Glutamatergic neuron (in vitro differentiated cells): ENCODE measurements at regions not wholly inside any gene's neighbourhood (a gene's known extent, or its start where the extent isn't known, plus 50 kb on each side); places are given as distances from the start of the nearest gene placed in this dataset.

Source experiments
- DNase-seq: peaks from one replicate; pipeline ENCODE4 v3.0.0; 2022
- H3K27ac Mint-ChIP-seq: one replicate; pipeline ENCODE4 v1.8.0; 2020; ENCODE audit warnings: mild to moderate bottlenecking, mixed read lengths, inconsistent platforms; ENCODE audit not compliant: unreplicated experiment
- H3K27me3 Mint-ChIP-seq: one replicate; pipeline ENCODE4 v1.8.0; 2020; ENCODE audit warnings: mild to moderate bottlenecking, moderate library complexity, mixed read lengths, inconsistent platforms; ENCODE audit not compliant: unreplicated experiment
- H3K36me3 Mint-ChIP-seq: one replicate; pipeline ENCODE4 v1.8.0; 2020; ENCODE audit warnings: mild to moderate bottlenecking, mixed read lengths, inconsistent platforms; ENCODE audit not compliant: unreplicated experiment
- H3K4me1 Mint-ChIP-seq: one replicate; pipeline ENCODE4 v1.8.0; 2020; ENCODE audit warnings: mild to moderate bottlenecking, low read depth, mixed read lengths, inconsistent platforms; ENCODE audit not compliant: unreplicated experiment
- H3K4me3 Mint-ChIP-seq: one replicate; pipeline ENCODE4 v1.8.0; 2020; ENCODE audit warnings: mild to moderate bottlenecking, mixed read lengths, inconsistent platforms; ENCODE audit not compliant: unreplicated experiment
- H3K9me3 Mint-ChIP-seq: one replicate; pipeline ENCODE4 v1.8.0; 2020; ENCODE audit warnings: mild to moderate bottlenecking, moderate library complexity, mixed read lengths, inconsistent platforms; ENCODE audit not compliant: unreplicated experiment
- CTCF ChIP-seq: fragments of 200-600 bp; sonication (generic); IDR thresholded peaks from one replicate; pipeline ENCODE4 v1.5.0; 2021; ENCODE audit not compliant: partially characterized antibody, unreplicated experiment

- H3K36me3 Mint-ChIP-seq = no peaks in the 10 kb centered on the region
- DNase-seq = no peak
These were observed 221.3 kb downstream of the PIK3R1 start for GRCh38 chr5:68436686-68437520.

DNA sequence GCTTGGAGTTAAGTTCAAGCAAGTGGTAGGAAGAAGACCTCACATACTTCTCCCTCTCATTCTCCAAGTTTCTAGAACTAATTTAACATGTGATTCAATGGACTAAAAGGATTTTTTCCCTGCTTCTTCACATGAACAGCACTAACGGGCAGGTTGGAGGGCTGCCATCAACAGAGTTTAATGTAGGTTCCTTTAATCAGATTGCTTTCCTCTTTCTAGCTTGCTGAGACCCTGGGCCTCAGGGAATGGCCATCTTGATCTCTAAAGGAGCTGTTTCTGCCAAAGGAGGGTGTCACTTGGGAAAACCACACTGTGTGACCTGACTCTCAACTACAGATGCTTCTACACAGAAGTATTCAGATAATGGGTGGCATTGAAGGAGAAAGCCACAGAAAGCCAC, 223.3 kb downstream of the PIK3R1 start:
- no peak overlapping the region for H3K27ac Mint-ChIP-seq
- no peak for DNase-seq

More at GRCh38 chr5:68436686-68437520, 221.3 kb downstream of the PIK3R1 start:
- H3K4me3 Mint-ChIP-seq = no peak overlapping the region
- TF ChIP-seq CTCF = no peak
- H3K27me3 Mint-ChIP-seq = peaks cover 2% of the 10 kb centered on the region
- H3K4me1 Mint-ChIP-seq = peaks cover 6% of the 10 kb centered on the region
- no peaks in the 10 kb centered on the region for H3K9me3 Mint-ChIP-seq
- no peak overlapping the region for H3K27ac Mint-ChIP-seq

GRCh38 chr5:68440245-68440644, 224.7 kb downstream of the PIK3R1 start:
- H3K4me1 Mint-ChIP-seq = peaks cover 6% of the 10 kb centered on the region
- no peaks in the 10 kb centered on the region for H3K36me3 Mint-ChIP-seq
- peaks cover 2% of the 10 kb centered on the region for H3K27me3 Mint-ChIP-seq
- TF ChIP-seq CTCF = no peak
- no peak overlapping the region for H3K4me3 Mint-ChIP-seq
- no peak for DNase-seq
- H3K9me3 Mint-ChIP-seq = no peaks in the 10 kb centered on the region
- no peak overlapping the region for H3K27ac Mint-ChIP-seq

More for the DNA sequence above, 223.3 kb downstream of the PIK3R1 start:
- Mint-ChIP-seq H3K4me3 (no peak overlapping the region), H3K36me3 (no peaks in the 10 kb centered on the region), H3K27me3 (peaks cover 2% of the 10 kb centered on the region), H3K9me3 (no peaks in the 10 kb centered on the region), H3K4me1 (peaks cover 6% of the 10 kb centered on the region)
- TF ChIP-seq CTCF = no peak

DNA sequence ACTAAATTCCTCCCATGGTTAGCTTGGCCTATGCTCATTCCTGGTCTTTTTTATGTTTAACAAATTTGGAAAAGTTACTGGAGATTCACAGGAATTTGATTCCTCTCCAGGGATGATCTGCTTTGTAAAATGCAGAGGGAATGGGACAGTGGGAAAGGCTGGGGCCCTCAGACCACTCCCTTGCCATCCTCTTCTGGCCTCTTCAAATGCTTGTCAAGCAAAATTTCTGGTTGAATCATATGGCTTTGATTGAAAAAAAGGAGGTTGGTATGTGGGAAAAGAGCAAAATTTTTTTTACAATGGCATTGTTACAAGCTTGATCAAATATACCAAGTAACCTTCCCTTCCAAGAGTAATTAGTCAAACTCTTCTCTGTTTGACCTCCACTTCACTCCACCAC, 225.1 kb downstream of the PIK3R1 start:
- Mint-ChIP-seq H3K27ac (no peak overlapping the region), H3K4me3 (no peak overlapping the region), H3K36me3 (no peaks in the 10 kb centered on the region), H3K9me3 (no peaks in the 10 kb centered on the region), H3K4me1 (peaks cover 6% of the 10 kb centered on the region), H3K27me3 (peaks cover 2% of the 10 kb centered on the region)
- TF ChIP-seq CTCF = no peak
- no peak for DNase-seq

- Mint-ChIP-seq H3K9me3 (no peaks in the 10 kb centered on the region), H3K4me3 (no peak overlapping the region), H3K36me3 (no peaks in the 10 kb centered on the region), H3K4me1 (peaks cover 6% of the 10 kb centered on the region), H3K27ac (no peak overlapping the region), H3K27me3 (peaks cover 2% of the 10 kb centered on the region)
- TF ChIP-seq CTCF = no peak
- no peak for DNase-seq
These were observed 225.9 kb downstream of the PIK3R1 start for GRCh38 chr5:68441309-68442073.
